Gastrocnemius medialis (tissue), 4 donors: ENCODE measurements at regions not wholly inside any gene's neighbourhood (a gene's known extent, or its start where the extent isn't known, plus 50 kb on each side); places are given as distances from the start of the nearest gene placed in this dataset.

ENCODE experiments used
- POLR2A ChIP-seq, 2 donors: fragments of 450-650 bp; IDR thresholded peaks; one replicate each; pipeline ENCODE4 v1.6.1; 2017; ENCODE audit warnings: antibody characterized with exemption in 2 of 2, mild to moderate bottlenecking in 2 of 2, moderate library complexity in 2 of 2
- TF ChIP-seq, protein P1 (sequence below), 5 experiments: fragments of 450-650 bp in 3 of 5; fragments of 200-600 bp in 2 of 5; sonication (generic) in 2 of 5; IDR thresholded peaks in 4 of 5; conservative IDR thresholded peaks in 1 of 5; 1 replicate in 4 of 5; 2 replicates in 1 of 5; pipeline ENCODE4 v1.5.1; 2016 to 2019; ENCODE audit warnings: antibody characterized with exemption in 5 of 5, mild to moderate bottlenecking in 3 of 5, moderate library complexity in 3 of 5

DNA sequence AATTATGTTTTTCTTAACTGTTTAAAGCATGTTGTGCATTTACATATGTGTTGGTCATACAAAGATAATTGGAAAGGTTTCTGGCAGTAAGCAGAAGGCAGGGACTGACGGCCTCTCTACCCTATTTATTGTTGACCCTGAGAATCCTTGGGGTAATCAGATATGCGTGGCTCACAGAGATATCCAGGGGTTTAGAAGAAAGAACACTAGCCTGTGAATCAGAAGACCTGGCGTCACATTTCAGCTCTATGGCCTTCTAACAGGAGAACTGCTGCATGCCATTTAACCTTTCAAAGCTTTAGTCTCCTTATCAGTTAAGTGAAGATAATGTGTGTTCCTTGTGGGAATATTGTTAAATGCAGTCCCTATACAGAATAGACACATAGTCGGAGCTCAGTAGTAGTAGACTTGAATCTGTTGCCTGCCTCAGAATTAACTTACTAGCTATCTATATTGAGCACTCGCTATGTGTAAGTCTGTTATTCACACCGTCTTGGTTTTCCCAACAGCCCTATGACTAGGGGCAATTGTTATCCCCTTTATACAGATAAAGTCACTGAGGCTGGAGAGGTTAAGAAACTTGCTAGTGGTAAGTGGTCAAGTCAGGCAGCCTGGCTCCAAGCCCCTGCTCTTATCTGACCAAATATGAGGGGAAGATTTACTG is 129.6 kb upstream of the ANKRD1 start:
- TF ChIP-seq POLR2A (IDR thresholded peaks at IDR 0.05), result no peak
- TF ChIP-seq, protein P1, sequence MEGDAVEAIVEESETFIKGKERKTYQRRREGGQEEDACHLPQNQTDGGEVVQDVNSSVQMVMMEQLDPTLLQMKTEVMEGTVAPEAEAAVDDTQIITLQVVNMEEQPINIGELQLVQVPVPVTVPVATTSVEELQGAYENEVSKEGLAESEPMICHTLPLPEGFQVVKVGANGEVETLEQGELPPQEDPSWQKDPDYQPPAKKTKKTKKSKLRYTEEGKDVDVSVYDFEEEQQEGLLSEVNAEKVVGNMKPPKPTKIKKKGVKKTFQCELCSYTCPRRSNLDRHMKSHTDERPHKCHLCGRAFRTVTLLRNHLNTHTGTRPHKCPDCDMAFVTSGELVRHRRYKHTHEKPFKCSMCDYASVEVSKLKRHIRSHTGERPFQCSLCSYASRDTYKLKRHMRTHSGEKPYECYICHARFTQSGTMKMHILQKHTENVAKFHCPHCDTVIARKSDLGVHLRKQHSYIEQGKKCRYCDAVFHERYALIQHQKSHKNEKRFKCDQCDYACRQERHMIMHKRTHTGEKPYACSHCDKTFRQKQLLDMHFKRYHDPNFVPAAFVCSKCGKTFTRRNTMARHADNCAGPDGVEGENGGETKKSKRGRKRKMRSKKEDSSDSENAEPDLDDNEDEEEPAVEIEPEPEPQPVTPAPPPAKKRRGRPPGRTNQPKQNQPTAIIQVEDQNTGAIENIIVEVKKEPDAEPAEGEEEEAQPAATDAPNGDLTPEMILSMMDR (IDR thresholded peaks at IDR 0.05 in 4 of 5, conservative IDR thresholded peaks at IDR 0.05 in 1 of 5), result no peak
